Endothelial cell (in vitro differentiated cells): ENCODE measurements at regions not wholly inside any gene's neighbourhood (a gene's known extent, or its start where the extent isn't known, plus 50 kb on each side); places are given as distances from the start of the nearest gene placed in this dataset.

Experiments used
- DNase-seq: peaks from one replicate; pipeline ENCODE4 v3.0.0; 2021; ENCODE audit warnings: low spot score
- H3K27ac Mint-ChIP-seq: one replicate; pipeline ENCODE4 v1.8.0; 2021; ENCODE audit warnings: mixed read lengths, inconsistent platforms; ENCODE audit not compliant: unreplicated experiment
- H3K27me3 Mint-ChIP-seq: one replicate; pipeline ENCODE4 v1.8.0; 2021; ENCODE audit warnings: mild to moderate bottlenecking, moderate library complexity, mixed read lengths, inconsistent platforms; ENCODE audit not compliant: unreplicated experiment
- H3K36me3 Mint-ChIP-seq: one replicate; pipeline ENCODE4 v1.8.0; 2021; ENCODE audit warnings: mild to moderate bottlenecking, low read depth, mixed read lengths, inconsistent platforms; ENCODE audit not compliant: unreplicated experiment
- H3K4me1 Mint-ChIP-seq: one replicate; pipeline ENCODE4 v1.8.0; 2021; ENCODE audit warnings: mild to moderate bottlenecking, mixed read lengths, inconsistent platforms; ENCODE audit not compliant: unreplicated experiment
- H3K4me3 Mint-ChIP-seq: one replicate; pipeline ENCODE4 v1.8.0; 2021; ENCODE audit warnings: mild to moderate bottlenecking, mixed read lengths, inconsistent platforms; ENCODE audit not compliant: unreplicated experiment
- H3K9me3 Mint-ChIP-seq: one replicate; pipeline ENCODE4 v1.8.0; 2021; ENCODE audit warnings: mixed read lengths, inconsistent platforms; ENCODE audit not compliant: unreplicated experiment
- TF ChIP-seq, protein P1 (sequence below): fragments of 200-600 bp; sonication (generic); IDR thresholded peaks from one replicate; pipeline ENCODE4 v1.5.0; 2021; ENCODE audit warnings: antibody characterized with exemption; ENCODE audit not compliant: unreplicated experiment

DNA sequence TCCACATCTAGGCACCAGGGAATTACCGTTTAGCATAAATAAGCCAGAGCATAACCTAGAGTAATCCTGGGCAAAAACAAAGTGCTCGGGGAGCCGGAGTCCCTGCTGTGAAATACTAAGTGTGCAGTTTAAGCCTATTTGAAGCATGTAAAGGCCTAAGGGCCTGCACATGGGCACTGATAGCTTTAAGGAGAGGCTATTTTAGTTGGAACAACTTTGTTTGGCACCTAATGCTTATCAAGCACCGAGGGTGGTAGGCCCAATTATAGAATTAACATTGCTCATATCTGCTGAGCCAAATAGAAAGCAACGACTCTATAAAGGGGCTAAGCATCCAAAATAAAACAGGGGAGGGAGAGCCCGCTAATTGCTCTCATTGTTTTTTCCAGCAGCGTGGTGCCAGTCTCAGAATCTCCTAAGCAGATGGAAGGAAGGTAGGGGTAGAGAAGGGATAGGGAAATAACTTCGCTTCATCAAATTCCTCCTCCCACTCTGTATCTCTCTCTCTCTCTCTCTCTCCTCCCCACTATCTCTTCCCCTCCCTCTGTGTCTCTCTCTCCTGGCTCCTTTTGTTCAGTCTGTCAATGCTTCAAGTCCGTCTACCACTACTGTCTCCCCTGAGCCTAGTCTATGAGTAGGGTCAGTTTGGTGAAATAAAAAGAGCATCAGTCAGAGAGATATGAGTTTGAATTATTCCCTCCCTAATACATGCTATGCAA, 292.8 kb downstream of the NXPE2 start:
- DNase-seq = no peak
- H3K36me3 Mint-ChIP-seq = no peaks in the 10 kb centered on the region
- H3K4me3 Mint-ChIP-seq = no peak overlapping the region
- peaks cover 4% of the 10 kb centered on the region for H3K27me3 Mint-ChIP-seq
- TF ChIP-seq, protein P1, sequence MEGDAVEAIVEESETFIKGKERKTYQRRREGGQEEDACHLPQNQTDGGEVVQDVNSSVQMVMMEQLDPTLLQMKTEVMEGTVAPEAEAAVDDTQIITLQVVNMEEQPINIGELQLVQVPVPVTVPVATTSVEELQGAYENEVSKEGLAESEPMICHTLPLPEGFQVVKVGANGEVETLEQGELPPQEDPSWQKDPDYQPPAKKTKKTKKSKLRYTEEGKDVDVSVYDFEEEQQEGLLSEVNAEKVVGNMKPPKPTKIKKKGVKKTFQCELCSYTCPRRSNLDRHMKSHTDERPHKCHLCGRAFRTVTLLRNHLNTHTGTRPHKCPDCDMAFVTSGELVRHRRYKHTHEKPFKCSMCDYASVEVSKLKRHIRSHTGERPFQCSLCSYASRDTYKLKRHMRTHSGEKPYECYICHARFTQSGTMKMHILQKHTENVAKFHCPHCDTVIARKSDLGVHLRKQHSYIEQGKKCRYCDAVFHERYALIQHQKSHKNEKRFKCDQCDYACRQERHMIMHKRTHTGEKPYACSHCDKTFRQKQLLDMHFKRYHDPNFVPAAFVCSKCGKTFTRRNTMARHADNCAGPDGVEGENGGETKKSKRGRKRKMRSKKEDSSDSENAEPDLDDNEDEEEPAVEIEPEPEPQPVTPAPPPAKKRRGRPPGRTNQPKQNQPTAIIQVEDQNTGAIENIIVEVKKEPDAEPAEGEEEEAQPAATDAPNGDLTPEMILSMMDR = no peak
- H3K9me3 Mint-ChIP-seq = no peaks in the 10 kb centered on the region
- no peak overlapping the region for H3K27ac Mint-ChIP-seq
- H3K4me1 Mint-ChIP-seq = peaks cover 3% of the 10 kb centered on the region

DNA sequence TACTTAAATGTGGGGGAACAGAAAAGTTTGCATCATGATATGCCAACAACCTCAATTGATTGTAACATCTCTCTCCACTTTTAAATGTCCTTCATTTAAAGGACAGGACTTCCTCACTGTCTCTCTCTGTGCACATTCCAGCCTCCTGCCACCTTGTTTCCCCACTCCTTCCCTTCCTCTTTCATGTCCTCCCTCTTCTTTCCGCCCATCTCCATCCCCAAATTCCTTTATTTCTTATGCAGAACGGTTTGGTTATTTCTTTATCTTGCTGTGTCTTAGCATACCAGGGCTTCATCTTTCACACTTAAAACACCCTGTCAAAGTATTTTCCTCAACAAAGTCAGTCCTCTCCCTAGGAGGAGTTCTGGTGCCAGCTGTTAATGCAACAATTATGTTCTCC, 293.8 kb downstream of the NXPE2 start:
- Mint-ChIP-seq H3K4me3 (no peak overlapping the region), H3K27ac (no peak overlapping the region), H3K9me3 (no peaks in the 10 kb centered on the region), H3K36me3 (no peaks in the 10 kb centered on the region), H3K27me3 (peaks cover 2% of the 10 kb centered on the region), H3K4me1 (peaks cover 3% of the 10 kb centered on the region)
- no peak for DNase-seq
- TF ChIP-seq, protein P1 = no peak

- Mint-ChIP-seq H3K9me3 (no peaks in the 10 kb centered on the region), H3K4me1 (no peaks in the 10 kb centered on the region), H3K27me3 (no peaks in the 10 kb centered on the region), H3K27ac (no peak overlapping the region), H3K36me3 (no peaks in the 10 kb centered on the region), H3K4me3 (no peak overlapping the region)
- DNase-seq = no peak
- TF ChIP-seq, protein P1 = no peak
Measured at GRCh38 chr11:114977651-114978050, 299.3 kb downstream of the NXPE2 start.

DNA sequence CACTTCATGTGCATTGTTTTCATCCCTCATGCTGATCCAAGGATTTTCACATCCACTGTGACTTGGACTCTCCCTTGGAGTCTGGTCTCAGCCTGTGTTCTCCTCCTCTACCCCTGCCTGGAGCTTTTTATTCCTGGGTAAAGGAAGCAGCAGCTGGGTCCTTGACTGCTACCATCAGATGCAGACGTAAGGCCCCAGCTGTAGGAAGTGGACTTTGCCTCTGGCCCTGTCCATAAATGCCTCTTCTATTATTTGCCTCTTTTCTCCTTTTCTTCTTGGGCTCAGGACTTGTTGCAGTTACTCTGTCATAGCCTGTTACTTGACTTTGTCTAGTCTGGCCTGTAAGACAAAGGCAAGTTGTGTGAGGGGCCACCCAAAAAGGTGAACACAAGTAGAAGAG, 303.8 kb downstream of the NXPE2 start:
- H3K4me1 Mint-ChIP-seq = no peaks in the 10 kb centered on the region
- no peak overlapping the region for H3K27ac Mint-ChIP-seq
- H3K27me3 Mint-ChIP-seq = peaks cover 5% of the 10 kb centered on the region
- TF ChIP-seq, protein P1 = no peak
- H3K36me3 Mint-ChIP-seq = no peaks in the 10 kb centered on the region
- no peak overlapping the region for H3K4me3 Mint-ChIP-seq
- no peak for DNase-seq
- no peaks in the 10 kb centered on the region for H3K9me3 Mint-ChIP-seq

GRCh38 chr11:114984611-114985163, 306.4 kb downstream of the NXPE2 start:
- peaks cover 5% of the 10 kb centered on the region for H3K4me1 Mint-ChIP-seq
- H3K36me3 Mint-ChIP-seq = no peaks in the 10 kb centered on the region
- TF ChIP-seq, protein P1 = no peak
- no peak for DNase-seq
- H3K27ac Mint-ChIP-seq = no peak overlapping the region
- peaks cover 5% of the 10 kb centered on the region for H3K27me3 Mint-ChIP-seq
- no peak overlapping the region for H3K4me3 Mint-ChIP-seq
- H3K9me3 Mint-ChIP-seq = no peaks in the 10 kb centered on the region
